Heart left ventricle (tissue), 13 donors: ENCODE measurements at regions not wholly inside any gene's neighbourhood (a gene's known extent, or its start where the extent isn't known, plus 50 kb on each side); places are given as distances from the start of the nearest gene placed in this dataset.

ENCODE experiments used
- CTCF ChIP-seq, 12 donors: fragments of 200-600 bp; sonication (generic) in 4 of 12; IDR thresholded peaks; one replicate each; pipeline versions ENCODE4 v1.5.0 to v1.8.0; 2018 to 2022; ENCODE audit warnings: antibody characterized with exemption in 12 of 12, mild to moderate bottlenecking in 5 of 12
- POLR2A ChIP-seq, 2 donors: fragments of 450-650 bp; IDR thresholded peaks; one replicate each; pipeline ENCODE4 v1.6.1; 2017; ENCODE audit warnings: antibody characterized with exemption in 2 of 2, mild to moderate bottlenecking in 2 of 2, moderate library complexity in 2 of 2
- donor health status: ischemic (EF 13 %, LVEDD 7.1; RV severe dilation, severe dysfunction).
- donor health status: DM: no; HTN: yes; CAD: no.
- donor health status: DM: no; HTN: no; CAD: no.
- donor health status: ischemic (EF 25% LVEDD 6.9; RV normal size, moderate dysfunction).
- donor health status: ischemic (EF 25% LVEDD 5.7; RV mildly dilated, moderate dysfunction).
- donor health status: ischemic (EF 35%, LVEDD 5.7; RV mildly dilated, moderate dysfunction).
- donor health status: nonischemic (EF 11% LVEDD 7.7; RV severe dilation, severe dysfunction).
- donor health status: DM: yes; HTN: yes; CAD: no.
- donor health status: PGD.
- donor health status: ischemic (EF 29% LVEDD 5.4; RV normal size, mild dysfunction).
- donor health status: nonischemic (EF 23%, LVEDD 6.1; RV moderate dilation, normal function).

- TF ChIP-seq CTCF (IDR thresholded peaks at IDR 0.05), result no peak
- TF ChIP-seq POLR2A (IDR thresholded peaks at IDR 0.05), result no peak
Measured at GRCh38 chr11:42779555-42779954, 532.2 kb upstream of the API5 start.
